Smooth muscle cell (in vitro differentiated cells): ENCODE measurements at regions not wholly inside any gene's neighbourhood (a gene's known extent, or its start where the extent isn't known, plus 50 kb on each side); places are given as distances from the start of the nearest gene placed in this dataset.

ENCODE experiments used
- DNase-seq: peaks from one replicate; lab custom pipeline; 2025; ENCODE audit not compliant: unreplicated experiment; lab: John Stamatoyannopoulos, UW
- H2AFZ ChIP-seq: fragments of 200-600 bp; sonication (generic); 2 replicates; pipeline ENCODE4 v1.6.0; 2016; ENCODE audit warnings: antibody characterized with exemption, low read depth, mild to moderate bottlenecking
- H3F3A ChIP-seq: fragments of 200-600 bp; sonication (generic); 2 replicates; pipeline ENCODE4 v1.6.0; 2017; ENCODE audit warnings: antibody characterized with exemption, low read depth
- H3K27ac ChIP-seq: fragments of 200-600 bp; sonication (generic); 2 replicates; pipeline ENCODE4 v1.5.1; 2016; ENCODE audit warnings: low read depth, mild to moderate bottlenecking
- H3K27me3 ChIP-seq: fragments of 200-600 bp; sonication (generic); 2 replicates; pipeline ENCODE4 v1.6.1; 2016; ENCODE audit warnings: low read depth, mild to moderate bottlenecking
- H3K36me3 ChIP-seq: fragments of 200-600 bp; sonication (generic); 2 replicates; pipeline ENCODE4 v1.5.1; 2016; ENCODE audit warnings: low read depth
- H3K4me1 ChIP-seq: fragments of 200-600 bp; sonication (generic); 2 replicates; pipeline ENCODE4 v1.5.1; 2016; ENCODE audit warnings: low read depth
- H3K4me2 ChIP-seq: fragments of 200-600 bp; sonication (generic); 2 replicates; pipeline ENCODE4 v1.6.0; 2016; ENCODE audit warnings: mild to moderate bottlenecking
- H3K4me3 ChIP-seq: fragments of 200-600 bp; sonication (generic); 2 replicates; pipeline ENCODE4 v1.5.1; 2016; ENCODE audit warnings: mild to moderate bottlenecking
- H3K79me2 ChIP-seq: fragments of 200-600 bp; sonication (generic); 2 replicates; pipeline ENCODE4 v1.6.0; 2016; ENCODE audit warnings: low read depth, mild to moderate bottlenecking
- H3K9ac ChIP-seq: fragments of 200-600 bp; sonication (generic); 2 replicates; pipeline ENCODE4 v1.6.0; 2016; ENCODE audit warnings: low read depth
- H3K9me3 ChIP-seq: fragments of 200-600 bp; sonication (generic); replicated peaks from 2 replicates; pipeline ENCODE4 v1.5.1; 2016; ENCODE audit warnings: low read depth
- H4K20me1 ChIP-seq: fragments of 200-600 bp; sonication (generic); 2 replicates; pipeline ENCODE4 v1.6.0; 2016; ENCODE audit warnings: low read depth
- WGBS: methylation state at CpG from one replicate; pipeline ENCODE4 v1.1.7; 2016; ENCODE audit warnings: low lambda C conversion rate; 5-methylcytosine and 5-hydroxymethylcytosine counted together
- TF ChIP-seq, protein P1 (sequence below): fragments of 200-600 bp; sonication (generic); IDR thresholded peaks from 2 replicates; pipeline ENCODE4 v1.5.1; 2017; ENCODE audit warnings: borderline replicate concordance, mild to moderate bottlenecking, antibody characterized with exemption; ENCODE audit not compliant: insufficient read depth, poor library complexity, severe bottlenecking

DNA sequence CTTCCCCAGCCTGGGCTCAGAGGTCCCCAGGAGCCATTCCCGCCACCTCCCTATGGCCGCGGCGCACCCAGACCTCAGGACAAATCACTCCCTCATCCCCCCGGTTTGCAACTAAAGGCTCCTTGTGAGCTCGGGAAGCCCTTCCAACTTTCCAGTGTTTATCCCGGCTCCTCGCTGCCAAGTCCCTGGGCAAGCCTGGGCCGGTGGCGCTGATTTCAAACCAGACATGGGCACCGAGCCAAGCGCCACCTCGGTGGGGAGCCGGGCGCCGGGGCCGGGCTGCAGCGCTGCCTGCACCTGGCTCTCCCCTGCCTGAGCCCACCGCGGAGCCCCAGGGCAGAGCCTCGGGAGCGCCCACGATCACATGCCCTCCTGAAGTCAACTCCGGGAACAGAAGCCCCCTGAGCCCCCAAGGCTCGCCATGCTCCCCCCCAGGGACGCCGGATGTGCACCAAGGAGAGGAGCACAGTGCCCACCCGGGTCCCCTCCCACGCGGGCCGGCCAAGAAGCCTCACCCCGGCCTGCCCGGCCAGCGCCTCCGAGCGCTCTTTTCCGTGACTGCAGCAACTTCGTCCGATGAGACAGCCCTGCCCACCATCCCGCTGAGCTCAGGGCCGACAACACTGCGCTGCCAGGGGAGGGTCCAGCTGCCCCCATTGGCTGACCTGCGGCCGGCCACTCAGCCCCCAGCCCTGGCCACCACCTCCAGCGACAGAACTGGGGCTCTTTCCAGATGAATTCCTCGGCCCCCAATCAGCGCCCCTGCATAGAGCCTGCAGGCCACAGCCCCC, 50.0 kb downstream of the NCOR2 start:
- peaks cover 36% of the 10 kb centered on the region for H3K4me1 ChIP-seq
- H3K27me3 ChIP-seq, result no peaks in the 10 kb centered on the region
- no peaks in the 10 kb centered on the region for H3K36me3 ChIP-seq
- peak overlapping the region; percentile 40 for H3K4me3 ChIP-seq
- TF ChIP-seq, protein P1, sequence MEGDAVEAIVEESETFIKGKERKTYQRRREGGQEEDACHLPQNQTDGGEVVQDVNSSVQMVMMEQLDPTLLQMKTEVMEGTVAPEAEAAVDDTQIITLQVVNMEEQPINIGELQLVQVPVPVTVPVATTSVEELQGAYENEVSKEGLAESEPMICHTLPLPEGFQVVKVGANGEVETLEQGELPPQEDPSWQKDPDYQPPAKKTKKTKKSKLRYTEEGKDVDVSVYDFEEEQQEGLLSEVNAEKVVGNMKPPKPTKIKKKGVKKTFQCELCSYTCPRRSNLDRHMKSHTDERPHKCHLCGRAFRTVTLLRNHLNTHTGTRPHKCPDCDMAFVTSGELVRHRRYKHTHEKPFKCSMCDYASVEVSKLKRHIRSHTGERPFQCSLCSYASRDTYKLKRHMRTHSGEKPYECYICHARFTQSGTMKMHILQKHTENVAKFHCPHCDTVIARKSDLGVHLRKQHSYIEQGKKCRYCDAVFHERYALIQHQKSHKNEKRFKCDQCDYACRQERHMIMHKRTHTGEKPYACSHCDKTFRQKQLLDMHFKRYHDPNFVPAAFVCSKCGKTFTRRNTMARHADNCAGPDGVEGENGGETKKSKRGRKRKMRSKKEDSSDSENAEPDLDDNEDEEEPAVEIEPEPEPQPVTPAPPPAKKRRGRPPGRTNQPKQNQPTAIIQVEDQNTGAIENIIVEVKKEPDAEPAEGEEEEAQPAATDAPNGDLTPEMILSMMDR, result no peak
- H3K4me2 ChIP-seq, result peak overlapping the region; percentile 85
- no peaks in the 10 kb centered on the region for H3K9me3 ChIP-seq
- H3K9ac ChIP-seq, result peak overlapping the region; percentile 95
- peaks cover 54% of the 10 kb centered on the region for H4K20me1 ChIP-seq
- H3K27ac ChIP-seq, result peak overlapping the region; percentile 100
- 84% methylated on average over 47 of the region's 47 CpGs for WGBS
- no peak for DNase-seq
- H3F3A ChIP-seq, result peaks cover 35% of the 10 kb centered on the region
- H2AFZ ChIP-seq, result no peak overlapping the region
- H3K79me2 ChIP-seq, result peaks cover 68% of the 10 kb centered on the region

DNA sequence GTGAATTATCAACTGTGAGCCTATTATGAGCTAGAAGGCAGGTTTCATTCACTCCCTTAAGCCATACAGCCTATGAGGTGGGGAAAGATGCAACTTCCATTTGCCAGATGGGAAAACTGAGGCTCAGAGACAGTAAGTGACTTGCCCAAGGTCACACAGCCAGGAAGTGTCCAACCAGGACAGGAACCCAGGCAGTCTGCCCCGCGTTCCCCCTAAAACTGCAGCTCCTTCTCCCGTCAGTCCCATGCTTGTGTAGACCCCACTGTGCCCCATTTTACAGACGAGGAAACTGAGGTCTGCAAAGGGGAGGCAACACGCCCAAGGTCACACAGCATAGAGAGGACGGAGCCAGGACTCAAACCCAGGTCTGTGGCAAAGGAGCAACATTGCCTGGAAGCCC, 50.6 kb downstream of the NCOR2 start:
- H3K27me3 ChIP-seq, result no peaks in the 10 kb centered on the region
- peak overlapping the region; percentile 40 for H3K4me3 ChIP-seq
- no peak overlapping the region for H2AFZ ChIP-seq
- H3F3A ChIP-seq, result peaks cover 37% of the 10 kb centered on the region
- H3K4me2 ChIP-seq, result peak overlapping the region; percentile 85
- peak overlapping the region; percentile 95 for H3K9ac ChIP-seq
- peak overlapping the region; percentile 100 for H3K27ac ChIP-seq
- no peak for DNase-seq
- H4K20me1 ChIP-seq, result peaks cover 54% of the 10 kb centered on the region
- H3K4me1 ChIP-seq, result peaks cover 37% of the 10 kb centered on the region
- no peaks in the 10 kb centered on the region for H3K36me3 ChIP-seq
- peaks cover 68% of the 10 kb centered on the region for H3K79me2 ChIP-seq
- TF ChIP-seq, protein P1, result no peak
- 96% methylated on average over 6 of the region's 6 CpGs for WGBS
- H3K9me3 ChIP-seq, result no peaks in the 10 kb centered on the region

DNA sequence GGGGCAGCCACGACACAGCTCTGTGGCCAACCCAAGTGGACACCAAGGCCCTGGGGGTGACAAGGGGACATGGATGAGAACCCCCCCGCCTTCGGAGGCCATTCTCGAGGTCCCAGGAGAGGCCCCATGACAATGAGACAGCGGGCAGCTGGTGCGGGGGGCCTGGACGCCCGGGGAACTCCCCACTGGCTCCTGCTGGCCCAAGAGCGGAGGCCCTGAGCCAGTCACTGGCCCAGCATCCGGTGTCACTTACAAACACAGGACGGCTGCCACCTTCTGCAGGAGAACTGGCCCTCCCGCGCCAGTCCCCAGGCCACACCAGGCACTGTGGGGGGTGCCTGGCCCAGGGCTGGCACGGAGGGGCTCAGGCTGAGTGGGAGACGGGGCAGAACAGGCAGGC, 51.4 kb downstream of the NCOR2 start:
- H3K4me2 ChIP-seq, result no peak overlapping the region
- no peak overlapping the region for H3K9ac ChIP-seq
- H3K4me1 ChIP-seq, result peaks cover 37% of the 10 kb centered on the region

More for the DNA sequence above, 51.4 kb downstream of the NCOR2 start:
- no peak for DNase-seq
- H4K20me1 ChIP-seq, result peaks cover 61% of the 10 kb centered on the region
- H3K9me3 ChIP-seq, result no peaks in the 10 kb centered on the region
- no peaks in the 10 kb centered on the region for H3K27me3 ChIP-seq
- no peak overlapping the region for H3K4me3 ChIP-seq
- H3K27ac ChIP-seq, result peak overlapping the region; percentile 100
- no peaks in the 10 kb centered on the region for H3K36me3 ChIP-seq
- TF ChIP-seq, protein P1, result no peak
- peaks cover 37% of the 10 kb centered on the region for H3F3A ChIP-seq
- 96% methylated on average over 15 of the region's 15 CpGs for WGBS
- H2AFZ ChIP-seq, result no peak overlapping the region
- peaks cover 68% of the 10 kb centered on the region for H3K79me2 ChIP-seq
